ENCODE measurements at regions not wholly inside any gene's neighbourhood (a gene's known extent, or its start where the extent isn't known, plus 50 kb on each side); places are given as distances from the start of the nearest gene placed in this dataset.
"Not testable (repeated sequence)": the region's sequence is repeated elsewhere in the genome, so short reads cannot be mapped to it uniquely, and the experiment has no call there.

DNA sequence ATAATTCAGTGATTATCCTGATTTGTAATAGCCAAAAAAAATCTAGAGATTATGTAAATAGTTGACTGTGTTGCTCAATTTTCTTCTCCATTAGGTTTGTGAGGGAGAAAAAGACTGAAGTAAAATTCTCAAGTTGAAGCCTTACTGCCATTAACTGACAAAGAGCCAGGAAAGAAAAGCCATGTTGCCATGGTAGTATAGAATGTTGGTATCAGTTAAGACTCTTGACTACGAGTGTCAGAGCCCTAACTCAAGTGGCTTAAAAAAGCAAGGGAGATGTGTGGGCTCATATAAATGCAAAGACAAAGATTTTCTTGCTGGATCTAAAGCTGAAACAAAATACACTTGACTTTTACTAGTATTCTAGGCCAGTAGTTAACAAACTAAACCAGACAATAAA, 571.7 kb downstream of the KCTD16 start:
- no peak for DNase-seq (ENCODE audit: low spot score)
- no peak for ATAC-seq

GRCh38 chr5:144731786-144732185, 561.1 kb downstream of the KCTD16 start:
- no peak for DNase-seq (ENCODE audit: low spot score)
- ATAC-seq, result no peak

DNA sequence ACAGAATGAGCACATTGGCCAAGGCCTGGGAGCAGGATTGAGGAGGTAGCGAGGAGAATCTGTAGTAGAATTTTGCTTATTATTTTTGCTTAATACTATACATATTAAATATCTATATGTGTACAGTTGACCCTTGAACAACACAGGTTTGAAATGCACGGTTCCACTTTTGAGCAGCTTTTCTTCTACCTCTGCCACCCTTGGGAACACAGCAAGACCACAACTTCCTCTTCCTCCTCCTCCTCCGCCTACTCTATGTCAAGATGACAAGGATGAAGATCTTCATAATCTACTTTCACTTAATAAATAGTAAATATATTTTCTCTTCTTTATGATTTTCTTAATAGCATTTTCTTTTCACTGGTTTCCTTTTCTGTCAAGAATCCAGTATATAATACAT, 541.4 kb downstream of the KCTD16 start:
- ATAC-seq, result no peak
- no peak for DNase-seq (ENCODE audit: low spot score)

- ATAC-seq (no peak), DNase-seq (ENCODE audit: low spot score) (no peak)
These were observed 540.5 kb downstream of the KCTD16 start for GRCh38 chr5:144711172-144711571.

DNA sequence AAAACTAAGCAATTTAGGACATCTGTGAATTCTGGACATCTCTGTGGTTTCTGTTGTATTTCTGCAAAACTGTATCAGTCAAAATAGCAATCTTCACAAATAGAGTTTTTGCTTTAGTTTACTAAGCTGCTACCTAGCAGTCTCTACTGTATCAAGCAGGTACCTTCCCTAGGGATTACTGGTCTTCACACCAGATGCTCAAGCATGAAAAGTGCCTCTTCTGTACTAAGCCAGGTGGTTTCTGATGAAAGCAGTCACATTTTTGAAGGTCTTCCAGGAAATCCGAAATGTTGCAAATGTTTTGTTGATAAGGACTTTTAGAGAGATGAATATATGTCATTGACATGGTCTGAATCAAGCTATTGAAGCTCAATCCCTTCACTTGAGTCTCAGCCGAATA, 540.0 kb downstream of the KCTD16 start:
- DNase-seq (ENCODE audit: low spot score), result no peak
- no peak for ATAC-seq

DNA sequence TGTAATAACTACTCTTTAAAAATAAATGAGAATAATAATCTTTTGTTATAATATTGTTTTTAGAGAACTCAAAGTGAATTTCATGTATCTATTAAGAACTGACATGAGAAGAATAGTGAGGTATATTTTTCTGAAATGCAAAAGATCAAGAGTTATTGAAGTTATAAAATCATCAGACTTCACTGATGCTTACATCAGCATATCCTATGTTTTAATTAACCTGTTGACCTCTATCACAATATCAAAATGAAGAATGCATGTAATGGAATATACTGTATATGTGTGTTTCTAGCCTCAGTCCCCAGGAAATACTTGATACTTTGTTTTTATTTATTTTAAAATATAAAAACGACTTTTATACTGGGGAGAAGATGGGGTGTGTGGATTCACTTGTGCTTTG, 533.1 kb downstream of the KCTD16 start:
- no peak for DNase-seq (ENCODE audit: low spot score)
- no peak for ATAC-seq

DNA sequence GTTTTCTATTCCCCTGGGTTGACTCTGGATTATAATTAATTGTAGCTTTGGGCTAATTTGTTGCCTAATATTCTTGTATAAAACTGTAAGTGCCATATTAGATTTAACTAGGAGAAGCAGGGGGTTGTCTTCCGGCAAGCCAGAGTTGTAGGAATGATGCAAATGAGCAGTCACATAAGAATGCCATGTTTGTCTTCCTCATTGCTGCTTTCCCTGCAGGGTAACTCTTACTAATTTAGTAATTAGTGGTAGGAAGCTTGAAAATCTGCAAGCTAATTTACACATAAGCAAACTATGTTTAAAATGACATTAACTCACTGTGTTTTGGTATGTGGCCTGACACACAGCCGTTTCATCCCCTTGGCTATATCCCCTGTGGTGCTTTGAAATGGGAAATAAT, 527.8 kb downstream of the KCTD16 start:
- ATAC-seq, result no peak

GRCh38 chr5:144697847-144698262, 527.2 kb downstream of the KCTD16 start:
- ATAC-seq (no peak), DNase-seq (ENCODE audit: low spot score) (no peak)

More for the DNA sequence above, 527.8 kb downstream of the KCTD16 start:
- DNase-seq (ENCODE audit: low spot score), result no peak

- DNase-seq (ENCODE audit: low spot score), result no peak
- no peak for ATAC-seq
These were observed 521.3 kb downstream of the KCTD16 start for GRCh38 chr5:144691936-144692335.

- ATAC-seq (no peak), DNase-seq (ENCODE audit: low spot score) (no peak)
These were observed 514.2 kb downstream of the KCTD16 start for GRCh38 chr5:144684899-144685298.

- ATAC-seq, result no peak
- no peak for DNase-seq (ENCODE audit: low spot score)
These were observed 510.0 kb downstream of the KCTD16 start for GRCh38 chr5:144680711-144681110.

- DNase-seq (ENCODE audit: low spot score) (no peak), ATAC-seq (no peak)
These were observed 500.4 kb downstream of the KCTD16 start for GRCh38 chr5:144671066-144671465.

GRCh38 chr5:144659634-144660227, 489.1 kb downstream of the KCTD16 start:
- DNase-seq (ENCODE audit: low spot score) (no peak), ATAC-seq (no peak)

GRCh38 chr5:144644317-144644716, 473.6 kb downstream of the KCTD16 start:
- DNase-seq (ENCODE audit: low spot score) (no peak), ATAC-seq (no peak)

GRCh38 chr5:144638787-144639186, 468.1 kb downstream of the KCTD16 start:
- ATAC-seq (no peak), DNase-seq (ENCODE audit: low spot score) (no peak)

- ATAC-seq, result no peak
- no peak for DNase-seq (ENCODE audit: low spot score)
These were observed 463.5 kb downstream of the KCTD16 start for GRCh38 chr5:144634138-144634537.

DNA sequence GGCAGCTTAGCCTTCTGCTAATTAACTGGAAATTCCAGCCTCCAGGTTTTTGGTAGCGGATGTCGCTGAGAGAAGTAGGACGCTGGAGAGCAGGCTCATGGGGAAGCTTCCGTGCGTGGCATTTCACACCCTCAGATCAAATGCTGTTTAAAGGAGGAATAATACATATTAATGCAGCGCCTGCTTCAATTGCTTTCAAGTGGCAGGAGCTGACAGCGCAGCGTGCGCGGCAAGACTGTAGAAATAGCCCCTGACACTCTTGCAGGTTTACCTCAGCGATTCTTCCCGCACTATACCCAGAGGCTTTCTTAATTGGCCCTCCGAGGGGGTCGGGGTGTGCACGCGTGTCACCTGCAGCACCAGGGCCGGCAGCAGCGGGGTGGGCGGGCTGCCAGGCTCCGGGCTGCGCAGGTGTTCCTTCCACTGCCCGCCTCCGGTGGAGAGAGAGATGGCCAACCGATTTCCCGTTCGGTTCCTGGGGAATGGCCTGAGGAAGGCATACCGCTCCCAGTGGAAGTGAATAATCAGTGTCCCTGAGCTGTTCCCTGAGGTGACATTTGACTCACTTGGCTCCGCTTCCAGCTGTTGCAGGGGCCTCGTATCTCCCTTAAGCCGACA, 427.9 kb downstream of the KCTD16 start:
- DNase-seq (ENCODE audit: low spot score), result no peak
- peak; percentile 62 for ATAC-seq

GRCh38 chr5:144596517-144596916, 425.8 kb downstream of the KCTD16 start:
- ATAC-seq (no peak), DNase-seq (ENCODE audit: low spot score) (no peak)

GRCh38 chr5:144594919-144595318, 424.2 kb downstream of the KCTD16 start:
- no peak for ATAC-seq
- DNase-seq (ENCODE audit: low spot score), result no peak

DNA sequence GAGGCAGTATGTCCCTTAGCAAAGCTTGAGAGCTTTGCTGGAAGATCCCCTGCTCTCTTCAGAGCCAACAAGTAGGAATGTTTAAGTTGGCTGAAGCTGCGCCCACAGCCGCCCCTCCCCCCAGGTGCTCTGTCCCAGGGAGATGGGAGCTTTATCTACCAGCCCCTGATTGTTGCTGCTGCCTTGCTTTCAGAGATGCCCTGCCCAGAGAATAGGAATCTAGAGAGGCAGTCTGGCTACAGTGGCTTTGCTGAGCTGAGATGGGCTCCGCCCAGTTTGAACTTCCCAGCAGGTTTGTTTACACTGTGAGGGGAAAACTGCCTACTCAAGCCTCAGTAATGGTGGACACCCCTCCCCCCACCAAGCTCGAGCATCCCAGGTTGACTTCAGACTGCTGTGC, 423.6 kb downstream of the KCTD16 start:
- not testable (repeated sequence) for DNase-seq (ENCODE audit: low spot score); ATAC-seq

DNA sequence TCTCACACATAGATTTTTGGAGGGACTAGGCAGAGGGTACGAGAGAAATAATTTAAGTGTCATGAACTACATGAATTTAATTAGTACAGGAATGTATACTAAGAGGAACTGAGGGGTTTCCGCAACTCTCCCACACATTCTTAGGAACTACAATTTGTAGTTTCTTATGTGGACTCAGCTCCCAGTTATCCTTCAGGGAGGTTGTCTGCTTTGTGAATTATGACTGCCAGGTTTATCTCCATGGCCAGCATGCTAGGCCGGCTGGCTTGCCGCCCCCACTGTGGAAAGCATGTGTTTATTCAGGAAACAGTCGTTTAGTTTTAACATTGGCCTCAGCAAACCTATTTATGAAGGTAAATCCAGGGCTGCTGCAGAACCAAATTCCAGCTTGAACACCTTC, 415.0 kb downstream of the KCTD16 start:
- DNase-seq (ENCODE audit: low spot score) (no peak), ATAC-seq (no peak)

- ATAC-seq, result no peak
- no peak for DNase-seq (ENCODE audit: low spot score)
These were observed 413.1 kb downstream of the KCTD16 start for GRCh38 chr5:144583541-144584449.

Measured in left lobe of liver (tissue), 2 donors.